Ovary (tissue), 7 donors: ENCODE measurements at regions not wholly inside any gene's neighbourhood (a gene's known extent, or its start where the extent isn't known, plus 50 kb on each side); places are given as distances from the start of the nearest gene placed in this dataset.

Experiments used
- DNase-seq, 5 donors: peaks; one replicate each; pipeline ENCODE4 v3.0.0-alpha.2; 2019 to 2020
- H3K27ac ChIP-seq, 2 donors: fragments of 200-600 bp; one replicate each; pipeline versions ENCODE4 v1.5.1 to v1.8.0; 2019 to 2022
- H3K27me3 ChIP-seq: fragments of 200-600 bp; one replicate; pipeline ENCODE4 v1.8.0; 2022
- H3K36me3 ChIP-seq: fragments of 200-600 bp; sonication (generic); one replicate; pipeline ENCODE4 v1.5.1; 2019
- H3K4me1 ChIP-seq: one replicate; pipeline ENCODE4 v1.8.1; 2013; ENCODE audit warnings: mild to moderate bottlenecking, moderate library complexity; ENCODE audit not compliant: insufficient read depth
- H3K4me3 ChIP-seq: fragments of 200-600 bp; sonication (generic); one replicate; pipeline ENCODE4 v1.5.1; 2017
- H3K9me3 ChIP-seq, 2 donors: fragments of 200-600 bp in 1 of 2; sonication (generic) in 1 of 2; one replicate each; pipeline versions ENCODE4 v1.5.1 to v1.8.1; 2013 to 2019; ENCODE audit warnings: mild to moderate bottlenecking in 1 of 2, moderate library complexity in 1 of 2
- CTCF ChIP-seq, 3 donors: fragments of 450-650 bp in 2 of 3; fragments of 200-600 bp in 1 of 3; IDR thresholded peaks; one replicate each; pipeline versions ENCODE4 v1.5.1 to v1.8.0; 2016 to 2022; ENCODE audit warnings: antibody characterized with exemption in 3 of 3, mild to moderate bottlenecking in 1 of 3
- EP300 ChIP-seq: sonication (generic); formaldehyde crosslinking; IDR thresholded peaks from one replicate; pipeline ENCODE4 v1.6.1; 2017; ENCODE audit warnings: antibody characterized with exemption
- POLR2A ChIP-seq: fragments of 450-650 bp; IDR thresholded peaks from one replicate; pipeline ENCODE4 v1.6.1; 2017; ENCODE audit warnings: antibody characterized with exemption, mild to moderate bottlenecking, moderate library complexity
- WGBS, 3 donors: extraction: QIAGEN DNeasy Blood & Tissue Kit in 1 of 3; methylation state at CpG; one replicate each; pipeline versions ENCODE4 v1.1.5 to v1.1.7; 2013 to 2017; 5-methylcytosine and 5-hydroxymethylcytosine counted together
- intact Hi-C, 4 donors: fragments of 100-400 bp; cut with DNase I; formaldehyde crosslinking; loops; one replicate each; pipeline versions ENCODE4 v1.11.0 to v1.15.1; 2022 to 2023
- donor health status: DM: no; HTN: no; CAD: no; lungs with moderate emphysema.
- donor health status: DM: no; HTN: no; CAD: no.
- donor health status: Bipolar disorder and iron deficiency.
- donor health status: DM: no; HTN: no; CAD: no.
- donor health status: DM: yes; HTN: yes; CAD: no.

GRCh38 chr4:143019351-143019750 lies 165.4 kb upstream of the USP38 start:
- no peaks in the 10 kb centered on the region for H3K36me3 ChIP-seq
- WGBS, 3 donors = 96 to 99% (median 96%) methylated on average over 4 of the region's 4 CpGs

GRCh38 chr4:143021384-143021783 lies 163.3 kb upstream of the USP38 start:
- DNase-seq = no peak
- no peaks in the 10 kb centered on the region for H3K9me3 ChIP-seq
- no peak overlapping the region for H3K4me3 ChIP-seq
- no peaks in the 10 kb centered on the region for H3K27me3 ChIP-seq
- H3K27ac ChIP-seq = no peak overlapping the region
- TF ChIP-seq POLR2A (no peak), CTCF (IDR thresholded peaks at IDR 0.05) (no peak), EP300 (no peak)
- intact Hi-C loops = no loop called here
- H3K4me1 ChIP-seq = no peaks in the 10 kb centered on the region
- no peaks in the 10 kb centered on the region for H3K36me3 ChIP-seq

More at GRCh38 chr4:143019351-143019750, 165.4 kb upstream of the USP38 start:
- TF ChIP-seq POLR2A (no peak), CTCF (IDR thresholded peaks at IDR 0.05) (no peak), EP300 (no peak)
- Histone ChIP-seq H3K27me3 (no peaks in the 10 kb centered on the region), H3K4me1 (no peaks in the 10 kb centered on the region), H3K4me3 (no peak overlapping the region), H3K27ac (no peak overlapping the region), H3K9me3 (no peaks in the 10 kb centered on the region)
- intact Hi-C loops = no loop called here
- DNase-seq = no peak

GRCh38 chr4:143023239-143023918 lies 161.3 kb upstream of the USP38 start:
- Histone ChIP-seq H3K27me3 (no peaks in the 10 kb centered on the region), H3K27ac (no peak overlapping the region), H3K4me3 (no peak overlapping the region), H3K9me3 (no peaks in the 10 kb centered on the region), H3K4me1 (no peaks in the 10 kb centered on the region), H3K36me3 (no peaks in the 10 kb centered on the region)
- TF ChIP-seq EP300 (no peak), POLR2A (no peak), CTCF (IDR thresholded peaks at IDR 0.05) (no peak)
- intact Hi-C loops = no loop called here
- DNase-seq = no peak

GRCh38 chr4:143025081-143025704 lies 159.5 kb upstream of the USP38 start:
- Histone ChIP-seq H3K9me3 (no peaks in the 10 kb centered on the region), H3K4me1 (no peaks in the 10 kb centered on the region), H3K27ac (no peak overlapping the region), H3K36me3 (no peaks in the 10 kb centered on the region), H3K27me3 (no peaks in the 10 kb centered on the region), H3K4me3 (no peak overlapping the region)
- DNase-seq = peak in 1 of 5 donors; percentile 27
- WGBS, 3 donors = 77 to 86% (median 84%) methylated on average over 3 of the region's 3 CpGs
- intact Hi-C loops = no loop called here
- TF ChIP-seq CTCF (IDR thresholded peaks at IDR 0.05) (peak in 1 of 3 donors; percentile 35), POLR2A (no peak)
